ENCODE measurements at regions not wholly inside any gene's neighbourhood (a gene's known extent, or its start where the extent isn't known, plus 50 kb on each side); places are given as distances from the start of the nearest gene placed in this dataset.

DNA sequence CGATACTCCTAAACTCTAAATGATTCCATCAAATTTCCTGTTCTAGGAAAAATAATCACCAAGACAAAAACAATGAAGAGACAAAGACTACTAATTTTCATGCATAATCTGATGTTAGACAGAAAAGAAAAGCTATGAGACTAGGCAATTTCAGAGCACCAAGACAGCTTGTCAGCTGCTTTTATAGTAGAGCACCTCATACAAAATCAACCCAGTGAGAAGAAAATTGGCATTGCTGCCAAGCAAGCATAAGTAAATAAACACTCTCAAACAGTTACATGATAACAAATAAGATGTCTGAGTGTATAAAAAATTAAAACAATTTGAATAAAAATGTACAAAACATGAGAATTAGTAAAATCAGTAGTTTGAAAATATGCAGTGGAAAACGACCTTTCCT lies 1544.6 kb downstream of the C4orf33 start:
- Histone ChIP-seq H4K91ac (ENCODE audit: low read depth, low read length) (no peak overlapping the region), H2AK5ac (ENCODE audit: low read length) (no peak overlapping the region), H3K4ac (ENCODE audit: low read depth, low read length) (no peak overlapping the region), H2AFZ (ENCODE audit: insufficient read depth, low read length, poor library complexity) (no peak overlapping the region), H3K4me1 (ENCODE audit: control insufficient read depth in 1 of 2, insufficient read depth in 2 of 2, low read length in 2 of 2) (no peaks in the 10 kb centered on the region), H3K14ac (ENCODE audit: low read length) (no peak overlapping the region), H3K18ac (ENCODE audit: low read length) (no peak overlapping the region), H4K12ac (ENCODE audit: low read depth, low read length) (no peak overlapping the region), H2BK5ac (ENCODE audit: low read depth, low read length, poor library complexity) (no peak overlapping the region), H3K9me3 (ENCODE audit: insufficient read depth, low read depth, low read length) (no peaks in the 10 kb centered on the region), H3K79me1 (ENCODE audit: low read length) (no peaks in the 10 kb centered on the region), H3K4me2 (ENCODE audit: low read length) (no peak overlapping the region), H3K23ac (ENCODE audit: low read length) (no peak overlapping the region), H3K27ac (ENCODE audit: low read depth, low read length) (no peak overlapping the region), H3K79me2 (ENCODE audit: control insufficient read depth, insufficient read depth, low read length, poor library complexity) (no peaks in the 10 kb centered on the region), H2BK120ac (ENCODE audit: insufficient read depth, low read length, poor library complexity) (no peak overlapping the region), H3K9ac (ENCODE audit: low read length) (no peak overlapping the region), H3K36me3 (ENCODE audit: control insufficient read depth in 1 of 2, insufficient read depth in 2 of 2, low read length in 2 of 2) (no peaks in the 10 kb centered on the region), H3K4me3 (ENCODE audit: low read depth, low read length) (no peak overlapping the region), H3K27me3 (ENCODE audit: insufficient read depth, low read length) (no peaks in the 10 kb centered on the region), H4K8ac (ENCODE audit: low read depth, low read length) (no peak overlapping the region), H2BK12ac (ENCODE audit: low read length) (no peak overlapping the region)
- no CpG with 5 or more reads among the region's 2 CpGs for WGBS (ENCODE audit: extremely low coverage, insufficient coverage, insufficient read length)
- DNase-seq = no peak

DNA sequence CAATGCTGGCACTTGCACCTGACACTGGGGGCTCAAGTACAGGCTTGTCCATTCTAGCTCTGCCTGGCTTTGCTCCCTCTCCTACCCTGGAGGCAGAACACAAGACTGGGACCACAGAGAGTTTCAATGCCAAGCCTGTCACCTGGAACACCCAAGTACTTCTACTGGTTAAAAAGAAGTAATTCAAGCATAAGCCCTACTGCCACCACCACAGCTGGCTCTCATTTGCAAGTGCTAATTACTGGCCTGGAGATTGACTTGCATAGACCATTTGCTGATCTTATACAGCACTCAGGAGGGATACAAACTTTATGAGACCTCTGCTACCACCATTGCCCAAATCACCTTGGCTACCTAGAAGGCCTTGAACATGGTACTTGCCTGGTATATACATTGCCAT lies 1550.9 kb downstream of the C4orf33 start:
- Histone ChIP-seq H3K27ac (ENCODE audit: low read depth, low read length) (no peak overlapping the region), H2BK120ac (ENCODE audit: insufficient read depth, low read length, poor library complexity) (no peak overlapping the region), H4K91ac (ENCODE audit: low read depth, low read length) (no peak overlapping the region)

DNA sequence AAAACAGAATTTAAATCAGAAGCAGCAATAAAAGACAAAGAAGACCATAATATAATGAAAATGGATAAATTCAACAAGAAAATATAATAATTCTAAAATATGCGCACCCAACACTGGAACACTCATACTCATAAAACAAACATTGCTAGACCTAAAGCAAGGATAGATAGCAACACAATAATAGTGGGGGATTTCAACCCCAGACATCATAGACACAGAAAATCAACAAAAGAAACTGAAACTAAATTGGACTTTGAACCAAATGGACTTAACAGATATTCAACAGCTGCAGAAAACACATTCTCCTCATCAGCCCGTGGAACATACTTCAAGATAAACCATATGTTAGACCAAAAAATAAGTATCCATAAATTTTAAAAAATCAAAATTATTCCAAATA lies 1552.6 kb downstream of the C4orf33 start:
- no peak overlapping the region for H2AFZ ChIP-seq (ENCODE audit: insufficient read depth, low read length, poor library complexity)
- no peak overlapping the region for H3K4me3 ChIP-seq (ENCODE audit: low read depth, low read length)
- no peak for DNase-seq
- H3K23ac ChIP-seq (ENCODE audit: low read length) = no peak overlapping the region
- no peak overlapping the region for H2AK5ac ChIP-seq (ENCODE audit: low read length)
- no peaks in the 10 kb centered on the region for H3K36me3 ChIP-seq (ENCODE audit: control insufficient read depth in 1 of 2, insufficient read depth in 2 of 2, low read length in 2 of 2)
- H3K18ac ChIP-seq (ENCODE audit: low read length) = no peak overlapping the region
- H3K27me3 ChIP-seq (ENCODE audit: insufficient read depth, low read length) = no peaks in the 10 kb centered on the region
- no peak overlapping the region for H2BK5ac ChIP-seq (ENCODE audit: low read depth, low read length, poor library complexity)
- H3K79me1 ChIP-seq (ENCODE audit: low read length) = no peaks in the 10 kb centered on the region
- H4K8ac ChIP-seq (ENCODE audit: low read depth, low read length) = no peak overlapping the region
- H3K27ac ChIP-seq (ENCODE audit: low read depth, low read length) = no peak overlapping the region
- H4K12ac ChIP-seq (ENCODE audit: low read depth, low read length) = no peak overlapping the region
- H2BK120ac ChIP-seq (ENCODE audit: insufficient read depth, low read length, poor library complexity) = no peak overlapping the region
- no peak overlapping the region for H4K91ac ChIP-seq (ENCODE audit: low read depth, low read length)
- no peak overlapping the region for H3K9ac ChIP-seq (ENCODE audit: low read length)
- H3K9me3 ChIP-seq (ENCODE audit: insufficient read depth, low read depth, low read length) = peaks cover 2% of the 10 kb centered on the region
- no peaks in the 10 kb centered on the region for H3K79me2 ChIP-seq (ENCODE audit: control insufficient read depth, insufficient read depth, low read length, poor library complexity)
- H2BK12ac ChIP-seq (ENCODE audit: low read length) = no peak overlapping the region
- H3K4me1 ChIP-seq (ENCODE audit: control insufficient read depth in 1 of 2, insufficient read depth in 2 of 2, low read length in 2 of 2) = no peaks in the 10 kb centered on the region
- H3K14ac ChIP-seq (ENCODE audit: low read length) = no peak overlapping the region
- H3K4ac ChIP-seq (ENCODE audit: low read depth, low read length) = no peak overlapping the region
- H3K4me2 ChIP-seq (ENCODE audit: low read length) = no peak overlapping the region
- WGBS (ENCODE audit: extremely low coverage, insufficient coverage, insufficient read length) = no CpG with 5 or more reads among the region's 2 CpGs

More for the DNA sequence above, 1550.9 kb downstream of the C4orf33 start:
- no peak overlapping the region for H4K8ac ChIP-seq (ENCODE audit: low read depth, low read length)
- no peak overlapping the region for H2BK5ac ChIP-seq (ENCODE audit: low read depth, low read length, poor library complexity)
- no peak overlapping the region for H3K18ac ChIP-seq (ENCODE audit: low read length)
- no peaks in the 10 kb centered on the region for H3K4me1 ChIP-seq (ENCODE audit: control insufficient read depth in 1 of 2, insufficient read depth in 2 of 2, low read length in 2 of 2)
- no peak overlapping the region for H2AFZ ChIP-seq (ENCODE audit: insufficient read depth, low read length, poor library complexity)
- H3K9ac ChIP-seq (ENCODE audit: low read length) = no peak overlapping the region
- no peak overlapping the region for H2AK5ac ChIP-seq (ENCODE audit: low read length)
- H3K9me3 ChIP-seq (ENCODE audit: insufficient read depth, low read depth, low read length) = peaks cover 2% of the 10 kb centered on the region
- no peak for DNase-seq
- no peaks in the 10 kb centered on the region for H3K36me3 ChIP-seq (ENCODE audit: control insufficient read depth in 1 of 2, insufficient read depth in 2 of 2, low read length in 2 of 2)
- H3K4me3 ChIP-seq (ENCODE audit: low read depth, low read length) = no peak overlapping the region
- no peaks in the 10 kb centered on the region for H3K79me2 ChIP-seq (ENCODE audit: control insufficient read depth, insufficient read depth, low read length, poor library complexity)
- no peak overlapping the region for H4K12ac ChIP-seq (ENCODE audit: low read depth, low read length)
- no peak overlapping the region for H3K4ac ChIP-seq (ENCODE audit: low read depth, low read length)
- no peaks in the 10 kb centered on the region for H3K27me3 ChIP-seq (ENCODE audit: insufficient read depth, low read length)
- H3K79me1 ChIP-seq (ENCODE audit: low read length) = no peaks in the 10 kb centered on the region
- H2BK12ac ChIP-seq (ENCODE audit: low read length) = no peak overlapping the region
- no peak overlapping the region for H3K4me2 ChIP-seq (ENCODE audit: low read length)
- H3K14ac ChIP-seq (ENCODE audit: low read length) = no peak overlapping the region
- H3K23ac ChIP-seq (ENCODE audit: low read length) = no peak overlapping the region

DNA sequence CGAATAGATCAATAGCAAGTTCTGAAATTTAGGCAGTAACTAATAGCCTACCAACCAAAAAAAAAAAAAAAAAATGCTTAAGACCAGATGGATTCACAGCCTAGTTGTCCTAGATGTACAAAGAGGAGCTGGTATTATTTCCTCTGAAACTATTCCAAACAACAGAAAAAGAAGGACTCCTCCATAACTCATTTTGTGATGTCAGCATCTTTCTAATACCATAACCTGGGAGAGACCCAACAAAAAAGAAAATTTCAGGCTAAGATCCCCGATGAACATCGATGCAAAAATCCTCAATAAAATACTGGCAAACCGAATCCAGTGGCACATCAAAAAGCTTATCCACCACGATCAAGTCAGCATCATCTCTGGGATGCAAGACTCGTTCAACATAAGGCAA lies 1557.9 kb downstream of the C4orf33 start:
- Histone ChIP-seq H3K4ac (ENCODE audit: low read depth, low read length) (no peak overlapping the region), H3K4me3 (ENCODE audit: low read depth, low read length) (no peak overlapping the region), H3K4me2 (ENCODE audit: low read length) (no peak overlapping the region), H3K79me1 (ENCODE audit: low read length) (no peaks in the 10 kb centered on the region), H3K9me3 (ENCODE audit: insufficient read depth, low read depth, low read length) (no peaks in the 10 kb centered on the region), H2AK5ac (ENCODE audit: low read length) (no peak overlapping the region), H4K8ac (ENCODE audit: low read depth, low read length) (no peak overlapping the region), H3K23ac (ENCODE audit: low read length) (no peak overlapping the region), H3K4me1 (ENCODE audit: control insufficient read depth in 1 of 2, insufficient read depth in 2 of 2, low read length in 2 of 2) (no peaks in the 10 kb centered on the region), H3K79me2 (ENCODE audit: control insufficient read depth, insufficient read depth, low read length, poor library complexity) (no peaks in the 10 kb centered on the region), H4K91ac (ENCODE audit: low read depth, low read length) (no peak overlapping the region), H3K18ac (ENCODE audit: low read length) (no peak overlapping the region), H2BK12ac (ENCODE audit: low read length) (no peak overlapping the region), H2BK5ac (ENCODE audit: low read depth, low read length, poor library complexity) (no peak overlapping the region), H2BK120ac (ENCODE audit: insufficient read depth, low read length, poor library complexity) (no peak overlapping the region), H3K36me3 (ENCODE audit: control insufficient read depth in 1 of 2, insufficient read depth in 2 of 2, low read length in 2 of 2) (no peaks in the 10 kb centered on the region), H3K9ac (ENCODE audit: low read length) (no peak overlapping the region), H3K27ac (ENCODE audit: low read depth, low read length) (no peak overlapping the region), H3K27me3 (ENCODE audit: insufficient read depth, low read length) (no peaks in the 10 kb centered on the region), H2AFZ (ENCODE audit: insufficient read depth, low read length, poor library complexity) (no peak overlapping the region), H4K12ac (ENCODE audit: low read depth, low read length) (no peak overlapping the region), H3K14ac (ENCODE audit: low read length) (no peak overlapping the region)
- no peak for DNase-seq
- WGBS (ENCODE audit: extremely low coverage, insufficient coverage, insufficient read length) = no CpG with 5 or more reads among the region's 6 CpGs
